Gastroesophageal sphincter (tissue), 4 donors: ENCODE measurements at regions not wholly inside any gene's neighbourhood (a gene's known extent, or its start where the extent isn't known, plus 50 kb on each side); places are given as distances from the start of the nearest gene placed in this dataset.

ENCODE experiments used
- ATAC-seq: fragments of 150-250 bp; one replicate; pipeline ENCODE4 v1.9.1; 2016; ENCODE audit warnings: mild to moderate bottlenecking, moderate library complexity
- H3K27ac ChIP-seq, 4 donors: fragments of 200-600 bp; sonication (generic) in 3 of 4; 1 replicate in 3 of 4; 2 replicates in 1 of 4; pipeline ENCODE4 v1.5.1; 2016 to 2019
- H3K27me3 ChIP-seq: fragments of 200-600 bp; sonication (generic); one replicate; pipeline ENCODE4 v1.5.1; 2019
- H3K36me3 ChIP-seq, 2 donors: fragments of 200-600 bp; sonication (generic); one replicate each; pipeline ENCODE4 v1.5.1; 2019; ENCODE audit warnings: control low read depth in 1 of 2
- H3K4me1 ChIP-seq, 3 donors: fragments of 200-600 bp; sonication (generic); 1 replicate in 2 of 3; 2 replicates in 1 of 3; pipeline ENCODE4 v1.5.1; 2016 to 2019; ENCODE audit warnings: control low read depth in 2 of 3
- H3K4me3 ChIP-seq, 2 donors: fragments of 200-600 bp; sonication (generic); one replicate each; pipeline ENCODE4 v1.5.1; 2019; ENCODE audit warnings: mild to moderate bottlenecking in 1 of 2, moderate library complexity in 1 of 2
- H3K9me3 ChIP-seq, 3 donors: fragments of 200-600 bp; sonication (generic); one replicate each; pipeline ENCODE4 v1.5.1; 2017 to 2019; ENCODE audit warnings: control low read depth in 2 of 3
- EP300 ChIP-seq: sonication (generic); formaldehyde crosslinking; IDR thresholded peaks from one replicate; pipeline ENCODE4 v1.6.1; 2017; ENCODE audit warnings: antibody characterized with exemption, mild to moderate bottlenecking
- POLR2A ChIP-seq, 2 donors: fragments of 450-650 bp; IDR thresholded peaks; one replicate each; pipeline ENCODE4 v1.6.1; 2017; ENCODE audit warnings: antibody characterized with exemption in 2 of 2, mild to moderate bottlenecking in 2 of 2, moderate library complexity in 1 of 2
- POLR2AphosphoS5 ChIP-seq: sonication (generic); formaldehyde crosslinking; IDR thresholded peaks from one replicate; pipeline ENCODE4 v1.6.1; 2017; ENCODE audit warnings: antibody characterized with exemption
- WGBS, 2 donors: methylation state at CpG; one replicate each; pipeline ENCODE4 v1.1.5; 2018; ENCODE audit warnings: low coverage in 1 of 2; 5-methylcytosine and 5-hydroxymethylcytosine counted together
- TF ChIP-seq, protein P1 (sequence below), 4 experiments: fragments of 200-600 bp in 2 of 4; fragments of 450-650 bp in 2 of 4; sonication (generic) in 1 of 4; IDR thresholded peaks; one replicate each; pipeline ENCODE4 v1.5.1; 2017 to 2019; ENCODE audit warnings: antibody characterized with exemption in 4 of 4, mild to moderate bottlenecking in 2 of 4, moderate library complexity in 2 of 4

DNA sequence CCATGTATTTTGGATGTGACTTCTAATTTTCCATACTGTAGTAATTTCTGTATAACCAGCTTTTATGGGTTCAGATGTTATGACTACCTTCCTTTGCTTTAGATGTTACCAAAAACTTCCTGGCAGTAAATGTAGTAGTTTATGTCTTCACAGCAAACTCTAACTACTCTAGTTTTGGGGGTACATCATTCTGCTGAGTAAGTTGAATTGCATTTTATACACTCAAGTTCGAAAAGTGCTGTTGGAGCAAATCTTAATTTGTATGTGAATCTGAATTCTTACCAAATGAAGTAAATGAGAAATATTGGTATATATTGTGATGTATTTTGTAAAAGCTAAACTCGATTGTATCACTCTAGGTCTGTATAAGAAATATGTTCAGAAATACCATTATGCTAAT is 728.3 kb upstream of the CDH8 start:
- 78 to 79% methylated on average over 2 of the region's 2 CpGs for WGBS, 2 donors

DNA sequence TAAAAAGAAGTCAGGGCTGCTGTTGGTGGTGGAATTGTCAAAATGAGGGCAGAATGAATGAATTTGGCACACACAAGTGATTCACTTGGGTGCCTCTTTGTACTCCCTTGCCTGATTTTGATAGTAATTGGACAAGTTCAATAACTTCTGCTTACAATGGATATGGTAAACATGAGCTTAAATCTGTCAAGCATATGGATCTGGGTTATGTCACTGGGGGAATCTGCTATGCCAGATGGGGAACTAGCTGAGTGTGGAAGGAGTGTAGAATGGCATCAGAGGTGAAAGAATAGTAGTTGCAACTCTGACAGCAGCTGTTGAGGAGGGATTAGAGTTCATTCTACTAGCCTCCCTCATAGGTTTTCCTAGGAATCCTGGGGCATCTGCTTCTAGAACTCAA is 724.2 kb upstream of the CDH8 start:
- H3K27me3 ChIP-seq: no peaks in the 10 kb centered on the region
- no peaks in the 10 kb centered on the region for H3K9me3 ChIP-seq
- H3K36me3 ChIP-seq: no peaks in the 10 kb centered on the region
- H3K27ac ChIP-seq: no peak overlapping the region
- no peaks in the 10 kb centered on the region for H3K4me1 ChIP-seq
- H3K4me3 ChIP-seq: no peak overlapping the region
- ATAC-seq: no peak
- TF ChIP-seq, protein P1, sequence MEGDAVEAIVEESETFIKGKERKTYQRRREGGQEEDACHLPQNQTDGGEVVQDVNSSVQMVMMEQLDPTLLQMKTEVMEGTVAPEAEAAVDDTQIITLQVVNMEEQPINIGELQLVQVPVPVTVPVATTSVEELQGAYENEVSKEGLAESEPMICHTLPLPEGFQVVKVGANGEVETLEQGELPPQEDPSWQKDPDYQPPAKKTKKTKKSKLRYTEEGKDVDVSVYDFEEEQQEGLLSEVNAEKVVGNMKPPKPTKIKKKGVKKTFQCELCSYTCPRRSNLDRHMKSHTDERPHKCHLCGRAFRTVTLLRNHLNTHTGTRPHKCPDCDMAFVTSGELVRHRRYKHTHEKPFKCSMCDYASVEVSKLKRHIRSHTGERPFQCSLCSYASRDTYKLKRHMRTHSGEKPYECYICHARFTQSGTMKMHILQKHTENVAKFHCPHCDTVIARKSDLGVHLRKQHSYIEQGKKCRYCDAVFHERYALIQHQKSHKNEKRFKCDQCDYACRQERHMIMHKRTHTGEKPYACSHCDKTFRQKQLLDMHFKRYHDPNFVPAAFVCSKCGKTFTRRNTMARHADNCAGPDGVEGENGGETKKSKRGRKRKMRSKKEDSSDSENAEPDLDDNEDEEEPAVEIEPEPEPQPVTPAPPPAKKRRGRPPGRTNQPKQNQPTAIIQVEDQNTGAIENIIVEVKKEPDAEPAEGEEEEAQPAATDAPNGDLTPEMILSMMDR (IDR thresholded peaks at IDR 0.05): no peak
- TF ChIP-seq EP300 (no peak), POLR2AphosphoS5 (no peak), POLR2A (IDR thresholded peaks at IDR 0.05) (no peak)

More for the DNA sequence above, 728.3 kb upstream of the CDH8 start:
- H3K4me1 ChIP-seq: no peaks in the 10 kb centered on the region
- no peaks in the 10 kb centered on the region for H3K9me3 ChIP-seq
- no peaks in the 10 kb centered on the region for H3K36me3 ChIP-seq
- H3K4me3 ChIP-seq: no peak overlapping the region
- no peak for TF ChIP-seq POLR2A (IDR thresholded peaks at IDR 0.05)
- no peak for TF ChIP-seq EP300
- no peak for TF ChIP-seq POLR2AphosphoS5
- TF ChIP-seq, protein P1 (IDR thresholded peaks at IDR 0.05): no peak
- no peak for ATAC-seq
- no peaks in the 10 kb centered on the region for H3K27me3 ChIP-seq
- no peak overlapping the region for H3K27ac ChIP-seq

GRCh38 chr16:62755938-62756337 is 719.7 kb upstream of the CDH8 start:
- H3K4me1 ChIP-seq: no peaks in the 10 kb centered on the region
- no peak overlapping the region for H3K4me3 ChIP-seq
- ATAC-seq: no peak
- H3K27me3 ChIP-seq: no peaks in the 10 kb centered on the region
- H3K27ac ChIP-seq: no peak overlapping the region
- no peak for TF ChIP-seq EP300
- no peak for TF ChIP-seq POLR2A (IDR thresholded peaks at IDR 0.05)
- TF ChIP-seq POLR2AphosphoS5: no peak
- TF ChIP-seq, protein P1 (IDR thresholded peaks at IDR 0.05): no peak
- no peaks in the 10 kb centered on the region for H3K9me3 ChIP-seq
- 64 to 65% methylated on average over 3 to 4 of the region's 4 CpGs for WGBS, 2 donors
- no peaks in the 10 kb centered on the region for H3K36me3 ChIP-seq

DNA sequence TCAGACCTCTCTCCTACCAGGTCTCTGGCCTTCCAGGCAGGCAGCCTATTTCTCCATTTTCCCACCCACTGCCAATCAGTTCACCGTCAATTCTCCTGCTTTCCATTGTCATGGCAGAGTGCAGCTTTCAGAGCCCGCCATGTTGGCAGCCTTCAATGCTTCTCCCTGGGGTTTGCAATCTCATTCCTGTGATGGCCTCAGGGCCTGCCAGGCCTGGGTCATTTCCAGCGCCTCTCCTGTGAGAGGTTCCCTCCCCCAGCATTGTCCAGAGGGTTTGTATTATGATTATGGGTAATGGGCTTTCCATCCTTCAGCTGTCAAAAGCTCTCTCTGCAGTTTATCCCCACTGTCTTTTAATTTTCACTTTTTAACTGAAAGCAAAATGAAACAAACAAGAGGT is 716.6 kb upstream of the CDH8 start:
- no peaks in the 10 kb centered on the region for H3K4me1 ChIP-seq
- no peak overlapping the region for H3K27ac ChIP-seq
- TF ChIP-seq POLR2A (IDR thresholded peaks at IDR 0.05) (no peak), POLR2AphosphoS5 (no peak), EP300 (no peak)
- TF ChIP-seq, protein P1 (IDR thresholded peaks at IDR 0.05): no peak
- no peaks in the 10 kb centered on the region for H3K9me3 ChIP-seq
- ATAC-seq: no peak
- H3K27me3 ChIP-seq: no peaks in the 10 kb centered on the region
- 86 to 95% methylated on average over 1 to 3 of the region's 3 CpGs for WGBS, 2 donors
- no peaks in the 10 kb centered on the region for H3K36me3 ChIP-seq
- H3K4me3 ChIP-seq: no peak overlapping the region

- Histone ChIP-seq H3K9me3 (no peaks in the 10 kb centered on the region), H3K36me3 (no peaks in the 10 kb centered on the region), H3K4me1 (no peaks in the 10 kb centered on the region), H3K27ac (no peak overlapping the region), H3K27me3 (no peaks in the 10 kb centered on the region), H3K4me3 (no peak overlapping the region)
- 60 to 82% methylated on average over 1 of the region's 1 CpG for whole genome bisulfite sequencing, 2 donors
- TF ChIP-seq POLR2AphosphoS5: no peak
- no peak for TF ChIP-seq POLR2A (IDR thresholded peaks at IDR 0.05)
- no peak for TF ChIP-seq EP300
- TF ChIP-seq, protein P1 (IDR thresholded peaks at IDR 0.05): no peak
- no peak for ATAC-seq
Measured at GRCh38 chr16:62751218-62751617, 715.0 kb upstream of the CDH8 start.
